ENCODE measurements at regions not wholly inside any gene's neighbourhood (a gene's known extent, or its start where the extent isn't known, plus 50 kb on each side); places are given as distances from the start of the nearest gene placed in this dataset.
"Not testable (repeated sequence)": the region's sequence is repeated elsewhere in the genome, so short reads cannot be mapped to it uniquely, and the experiment has no call there.

DNA sequence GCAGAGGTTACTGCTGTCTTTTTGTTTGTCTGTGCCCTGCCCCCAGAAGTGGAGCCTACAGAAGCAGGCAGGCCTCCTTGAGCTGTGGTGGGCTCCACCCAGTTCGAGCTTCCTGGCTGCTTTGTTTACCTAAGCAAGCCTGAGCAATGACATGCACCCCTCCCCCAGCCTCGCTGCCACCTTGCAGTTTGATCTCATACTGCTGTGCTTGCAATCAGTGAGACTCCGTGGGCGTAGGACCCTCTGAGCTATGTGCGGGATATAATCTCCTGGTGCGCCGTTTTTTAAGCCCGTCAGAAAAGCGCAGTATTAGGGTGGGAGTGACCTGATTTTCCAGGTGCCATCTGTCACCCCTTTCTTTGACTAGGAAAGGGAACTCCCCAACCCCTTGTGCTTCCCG lies 187.1 kb upstream of the ZC4H2 start:
- TF ChIP-seq, protein P1, sequence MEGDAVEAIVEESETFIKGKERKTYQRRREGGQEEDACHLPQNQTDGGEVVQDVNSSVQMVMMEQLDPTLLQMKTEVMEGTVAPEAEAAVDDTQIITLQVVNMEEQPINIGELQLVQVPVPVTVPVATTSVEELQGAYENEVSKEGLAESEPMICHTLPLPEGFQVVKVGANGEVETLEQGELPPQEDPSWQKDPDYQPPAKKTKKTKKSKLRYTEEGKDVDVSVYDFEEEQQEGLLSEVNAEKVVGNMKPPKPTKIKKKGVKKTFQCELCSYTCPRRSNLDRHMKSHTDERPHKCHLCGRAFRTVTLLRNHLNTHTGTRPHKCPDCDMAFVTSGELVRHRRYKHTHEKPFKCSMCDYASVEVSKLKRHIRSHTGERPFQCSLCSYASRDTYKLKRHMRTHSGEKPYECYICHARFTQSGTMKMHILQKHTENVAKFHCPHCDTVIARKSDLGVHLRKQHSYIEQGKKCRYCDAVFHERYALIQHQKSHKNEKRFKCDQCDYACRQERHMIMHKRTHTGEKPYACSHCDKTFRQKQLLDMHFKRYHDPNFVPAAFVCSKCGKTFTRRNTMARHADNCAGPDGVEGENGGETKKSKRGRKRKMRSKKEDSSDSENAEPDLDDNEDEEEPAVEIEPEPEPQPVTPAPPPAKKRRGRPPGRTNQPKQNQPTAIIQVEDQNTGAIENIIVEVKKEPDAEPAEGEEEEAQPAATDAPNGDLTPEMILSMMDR (IDR thresholded peaks at IDR 0.05), result not testable (repeated sequence)
- not testable (repeated sequence) for TF ChIP-seq POLR2A (IDR thresholded peaks at IDR 0.05)

All from lower leg skin (tissue), 3 donors.